ENCODE measurements at regions not wholly inside any gene's neighbourhood (a gene's known extent, or its start where the extent isn't known, plus 50 kb on each side); places are given as distances from the start of the nearest gene placed in this dataset.
A peak's percentile ranks its signal among the peaks of the same experiment; 100 is the strongest.

DNA sequence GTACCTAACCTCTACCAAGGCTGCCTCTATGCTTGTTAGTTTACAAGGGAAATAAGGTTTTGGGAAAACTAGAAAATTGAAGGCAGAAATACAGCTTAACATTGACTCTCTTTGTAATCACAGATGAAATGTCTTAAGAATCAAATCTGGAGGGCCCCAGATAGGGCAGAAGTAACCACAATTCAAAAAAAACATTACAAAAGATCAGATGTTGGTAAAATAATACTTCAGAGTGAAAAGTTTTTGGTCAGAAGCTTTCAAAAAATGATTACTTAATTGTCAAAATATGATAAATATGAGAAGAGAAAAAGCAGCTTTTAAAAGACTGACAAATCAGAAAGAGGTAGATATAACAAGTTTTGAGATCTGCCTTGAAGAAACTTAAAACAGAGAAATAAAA, 425.1 kb upstream of the NECTIN3 start:
- no peak for DNase-seq

- DNase-seq = no peak
Observed at GRCh38 chr3:110647586-110647985, 424.0 kb upstream of the NECTIN3 start.

DNA sequence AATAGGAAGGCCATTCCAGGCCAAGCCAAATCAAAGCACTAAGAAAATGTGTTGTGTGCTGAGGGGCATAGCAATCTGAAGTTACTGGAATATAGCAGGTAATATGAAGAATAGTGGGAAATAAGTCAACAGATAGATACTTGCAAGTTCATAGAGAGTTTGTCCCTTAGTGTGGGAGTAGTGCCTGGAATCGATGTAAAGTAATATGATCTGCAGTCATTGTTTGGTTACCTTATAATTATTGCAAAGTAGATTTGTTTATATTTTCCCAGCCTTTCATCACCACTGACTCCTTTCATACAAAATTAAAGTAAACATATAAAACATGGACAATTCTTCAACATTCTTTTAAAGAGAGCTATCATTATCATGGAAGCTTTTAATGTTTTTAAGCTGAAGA, 420.9 kb upstream of the NECTIN3 start:
- DNase-seq = no peak

DNA sequence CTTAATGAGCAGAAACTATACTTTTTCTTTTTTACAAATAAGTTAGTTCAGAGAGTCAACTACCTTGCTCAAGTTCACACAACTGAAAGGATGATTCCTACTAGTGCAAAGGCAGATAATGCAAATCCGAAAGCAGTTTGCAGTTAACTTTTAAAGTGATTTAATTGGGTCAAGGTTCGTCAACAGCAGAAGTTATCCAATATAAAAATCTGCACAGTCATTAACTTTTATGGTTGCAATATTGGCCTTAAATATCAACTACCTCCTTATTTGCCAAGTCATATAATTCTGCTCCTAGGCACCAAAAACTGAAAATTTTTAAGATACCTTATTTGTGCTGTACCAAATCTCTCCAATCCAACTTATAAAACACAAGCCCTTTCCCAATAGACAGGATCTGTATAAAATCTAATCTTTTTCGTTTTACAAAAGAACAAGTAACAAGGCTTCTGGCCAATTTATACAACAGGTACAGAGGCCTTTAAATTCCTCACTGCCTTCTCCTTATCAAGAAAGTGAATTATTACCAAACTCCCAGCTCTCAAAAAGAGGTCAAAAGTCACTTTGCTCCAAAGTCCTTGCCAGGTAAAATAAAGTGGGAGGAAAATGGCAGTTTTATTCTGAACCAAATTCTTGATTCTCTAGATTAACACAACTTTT, 416.6 kb upstream of the NECTIN3 start:
- no peak for DNase-seq

DNA sequence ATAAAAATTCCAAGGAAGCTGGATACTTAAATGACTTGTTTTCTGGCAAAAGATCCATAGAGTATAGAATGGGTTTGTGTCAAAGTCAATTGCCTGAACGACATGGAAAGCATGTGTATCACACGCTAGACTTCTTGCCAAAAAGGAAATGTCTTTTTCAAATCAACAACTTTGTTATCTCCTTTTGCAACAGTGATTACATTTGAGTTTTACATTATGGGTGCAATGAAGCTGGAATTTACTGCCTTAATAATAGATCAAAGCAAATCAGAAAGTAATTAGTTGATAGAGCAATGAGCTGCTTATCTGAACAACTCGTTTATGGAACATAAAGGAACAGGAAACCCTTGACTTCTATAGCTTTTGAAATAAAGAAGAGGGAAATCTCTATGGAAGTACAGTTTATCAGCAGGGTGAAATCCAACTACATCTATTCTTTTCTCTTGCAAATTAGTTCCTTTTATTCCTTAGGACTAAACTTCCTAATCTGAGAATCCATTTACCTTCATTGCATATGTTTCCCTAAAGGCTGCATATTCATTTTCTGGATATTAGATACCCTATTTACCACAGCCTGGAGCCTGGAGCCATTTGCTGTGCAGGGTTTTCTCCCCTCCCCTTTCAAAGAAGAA, 415.1 kb upstream of the NECTIN3 start:
- DNase-seq = no peak

- DNase-seq = no peak
Observed at GRCh38 chr3:110664148-110664547, 407.5 kb upstream of the NECTIN3 start.

- no peak for DNase-seq
Observed at GRCh38 chr3:110666495-110666894, 405.1 kb upstream of the NECTIN3 start.

- DNase-seq = no peak
Observed at GRCh38 chr3:110667216-110667615, 404.4 kb upstream of the NECTIN3 start.

- DNase-seq = no peak
Observed at GRCh38 chr3:110670407-110670806, 401.2 kb upstream of the NECTIN3 start.

DNA sequence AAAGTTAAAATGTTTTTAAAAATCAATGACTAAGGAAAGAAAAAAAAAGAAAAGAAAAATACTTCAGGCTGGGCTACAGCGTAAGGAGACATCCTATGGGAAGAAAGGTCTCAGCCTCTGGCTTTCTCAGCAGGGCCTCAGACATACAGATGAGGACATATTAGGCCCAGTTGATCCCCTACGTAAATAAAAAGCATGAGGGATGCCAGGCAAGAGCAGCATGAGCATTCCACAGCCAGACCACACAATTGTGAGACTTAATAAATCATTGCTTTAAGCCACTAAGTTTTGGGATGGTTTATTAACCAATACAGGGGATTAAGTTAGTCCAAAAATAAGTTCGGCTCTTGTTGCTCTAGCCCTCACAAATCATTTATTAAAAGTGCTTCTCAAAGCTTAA, 394.1 kb upstream of the NECTIN3 start:
- DNase-seq = no peak

GRCh38 chr3:110679285-110679684, 392.3 kb upstream of the NECTIN3 start:
- DNase-seq = no peak

GRCh38 chr3:110680450-110680849, 391.2 kb upstream of the NECTIN3 start:
- no peak for DNase-seq

- DNase-seq = no peak
Observed at GRCh38 chr3:110684466-110684865, 387.1 kb upstream of the NECTIN3 start.

- no peak for DNase-seq
Observed at GRCh38 chr3:110685630-110686029, 386.0 kb upstream of the NECTIN3 start.

DNA sequence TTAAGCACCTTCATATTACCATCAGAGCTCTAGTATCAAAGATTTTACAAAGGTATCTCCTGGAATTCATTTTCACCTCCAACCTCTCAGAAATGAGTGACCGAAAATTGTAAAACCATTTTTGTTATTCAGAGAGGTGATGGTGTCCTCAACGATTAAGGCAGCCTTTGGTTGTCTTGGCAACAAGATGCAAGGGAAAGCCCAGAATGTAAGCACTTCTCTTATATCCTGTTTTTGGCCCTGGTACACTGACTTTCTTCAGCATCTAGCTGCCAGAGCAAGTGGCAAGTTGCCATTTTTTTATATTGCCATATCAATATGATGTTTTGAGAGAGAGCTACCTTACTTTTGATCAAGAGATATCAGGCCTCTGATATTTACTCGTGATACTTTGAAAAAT, 384.9 kb upstream of the NECTIN3 start:
- no peak for DNase-seq

- no peak for DNase-seq
Observed at GRCh38 chr3:110687138-110687537, 384.5 kb upstream of the NECTIN3 start.

- DNase-seq = no peak
Observed at GRCh38 chr3:110697961-110698360, 373.7 kb upstream of the NECTIN3 start.

- peak in 1 of 3 donors; percentile 0 for DNase-seq
Observed at GRCh38 chr3:110704332-110704731, 367.3 kb upstream of the NECTIN3 start.

GRCh38 chr3:110708156-110708555, 363.5 kb upstream of the NECTIN3 start:
- no peak for DNase-seq

- DNase-seq = no peak
Observed at GRCh38 chr3:110710156-110710555, 361.5 kb upstream of the NECTIN3 start.

- no peak for DNase-seq
Observed at GRCh38 chr3:110710603-110711002, 361.0 kb upstream of the NECTIN3 start.

DNA sequence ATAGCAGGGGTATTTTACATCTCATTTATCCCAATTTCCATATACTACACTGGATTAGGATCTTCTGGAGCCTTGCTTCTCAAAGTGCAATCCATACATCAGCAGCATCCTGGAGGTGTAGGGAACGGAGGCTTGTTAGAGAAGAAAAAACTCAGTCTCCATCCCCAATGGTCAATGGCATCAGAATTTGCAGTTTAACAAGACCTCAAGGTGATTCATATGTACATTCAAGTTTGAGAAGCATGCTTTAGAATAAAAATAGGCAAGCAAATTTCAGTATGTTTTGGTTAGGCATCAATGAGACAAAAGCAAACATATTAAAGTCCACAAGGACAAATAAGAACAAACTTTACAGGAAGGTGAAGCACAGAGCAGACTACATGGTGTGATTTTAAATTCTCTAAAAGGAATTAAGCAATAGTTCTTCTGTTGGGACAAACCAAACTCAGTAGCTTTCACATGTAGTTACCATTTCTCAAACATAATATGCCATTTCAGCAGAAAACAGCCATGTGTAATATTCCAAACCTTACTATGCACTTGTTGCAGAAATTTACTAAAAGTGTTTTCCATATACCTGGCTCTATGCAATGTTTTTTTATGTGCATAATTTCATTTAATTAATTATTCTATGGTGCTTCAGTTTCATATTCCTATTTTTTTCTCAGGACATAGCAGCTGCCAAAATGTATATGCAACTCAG, 360.3 kb upstream of the NECTIN3 start:
- no peak for DNase-seq

DNA sequence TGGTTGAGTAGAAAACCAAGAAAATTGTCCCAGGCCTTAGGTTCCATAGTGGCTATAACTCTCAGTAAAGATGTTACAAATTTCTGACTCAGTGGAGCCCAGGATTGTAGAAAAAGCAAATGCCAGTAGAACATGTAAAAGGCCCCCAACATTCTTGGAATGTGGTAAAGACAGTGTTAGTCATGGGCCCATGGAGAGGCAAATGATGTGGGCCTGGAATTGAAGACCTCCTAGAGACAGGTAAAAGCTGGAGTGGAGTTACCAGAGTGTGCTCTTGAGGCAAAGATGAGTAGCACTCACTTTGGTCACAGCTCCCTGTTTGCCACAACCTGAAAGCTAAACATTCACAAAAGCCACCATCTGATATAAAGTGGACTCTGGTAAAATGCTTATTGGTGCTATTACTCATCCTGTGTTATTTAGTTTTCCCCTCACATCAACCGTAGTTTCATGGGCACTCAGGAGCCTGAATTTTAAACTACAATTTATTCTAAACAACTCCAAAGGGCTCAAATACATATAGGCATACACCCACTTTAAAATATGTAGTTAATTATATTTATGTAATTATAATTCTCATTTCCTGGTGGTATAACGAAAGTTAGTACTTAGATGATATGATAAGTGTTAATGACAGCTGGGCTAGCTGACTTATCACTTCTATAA, 359.6 kb upstream of the NECTIN3 start:
- no peak for DNase-seq

- DNase-seq = no peak
Observed at GRCh38 chr3:110727056-110727455, 344.6 kb upstream of the NECTIN3 start.

All from suppressor macrophage treated with lipopolysaccharide for 1 hour (primary cell).